ENCODE measurements at regions not wholly inside any gene's neighbourhood (a gene's known extent, or its start where the extent isn't known, plus 50 kb on each side); places are given as distances from the start of the nearest gene placed in this dataset.

DNA sequence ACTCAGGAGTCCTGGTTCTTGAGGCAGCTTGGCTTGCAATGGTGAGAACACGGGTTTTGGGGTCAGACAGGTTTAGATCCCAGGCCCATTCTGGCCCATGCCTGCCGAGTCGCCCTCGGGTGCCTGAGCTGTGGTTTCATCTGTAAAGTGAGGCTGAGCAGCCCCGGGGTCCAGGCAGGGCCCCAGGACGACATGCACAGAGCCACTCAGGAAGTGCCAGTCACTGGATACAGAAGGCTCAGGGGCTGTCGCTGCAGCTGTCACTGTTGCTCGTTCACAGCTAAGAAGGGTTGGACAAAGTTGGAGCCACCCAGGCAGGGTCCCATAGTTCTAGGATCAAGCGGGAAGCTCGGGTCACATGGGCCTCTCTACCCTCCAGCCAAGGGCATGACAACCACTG lies 403.1 kb downstream of the BCL11B start:
- TF ChIP-seq, protein P1, sequence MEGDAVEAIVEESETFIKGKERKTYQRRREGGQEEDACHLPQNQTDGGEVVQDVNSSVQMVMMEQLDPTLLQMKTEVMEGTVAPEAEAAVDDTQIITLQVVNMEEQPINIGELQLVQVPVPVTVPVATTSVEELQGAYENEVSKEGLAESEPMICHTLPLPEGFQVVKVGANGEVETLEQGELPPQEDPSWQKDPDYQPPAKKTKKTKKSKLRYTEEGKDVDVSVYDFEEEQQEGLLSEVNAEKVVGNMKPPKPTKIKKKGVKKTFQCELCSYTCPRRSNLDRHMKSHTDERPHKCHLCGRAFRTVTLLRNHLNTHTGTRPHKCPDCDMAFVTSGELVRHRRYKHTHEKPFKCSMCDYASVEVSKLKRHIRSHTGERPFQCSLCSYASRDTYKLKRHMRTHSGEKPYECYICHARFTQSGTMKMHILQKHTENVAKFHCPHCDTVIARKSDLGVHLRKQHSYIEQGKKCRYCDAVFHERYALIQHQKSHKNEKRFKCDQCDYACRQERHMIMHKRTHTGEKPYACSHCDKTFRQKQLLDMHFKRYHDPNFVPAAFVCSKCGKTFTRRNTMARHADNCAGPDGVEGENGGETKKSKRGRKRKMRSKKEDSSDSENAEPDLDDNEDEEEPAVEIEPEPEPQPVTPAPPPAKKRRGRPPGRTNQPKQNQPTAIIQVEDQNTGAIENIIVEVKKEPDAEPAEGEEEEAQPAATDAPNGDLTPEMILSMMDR (IDR thresholded peaks at IDR 0.05), result no peak
- no peak for TF ChIP-seq EP300 (IDR thresholded peaks at IDR 0.05)
